GM13977 (cell line): ENCODE measurements at regions not wholly inside any gene's neighbourhood (a gene's known extent, or its start where the extent isn't known, plus 50 kb on each side); places are given as distances from the start of the nearest gene placed in this dataset.

Experiments
- DNase-seq: peaks from one replicate; pipeline ENCODE4 v3.0.0; 2012; ENCODE audit warnings: low spot score
- CTCF ChIP-seq: IDR thresholded peaks from 2 replicates; pipeline ENCODE4 v1.5.1; 2012; ENCODE audit warnings: mild to moderate bottlenecking, control low read depth; ENCODE audit not compliant: insufficient read depth; ENCODE audit errors: extremely low read depth, missing control alignments
- in situ Hi-C: fragments of 300-500 bp; cut with MboI; formaldehyde crosslinking; loops from one replicate; pipeline ENCODE4 v1.12.0; 2022; ENCODE audit warnings: low sequenced_read_pairs, low pct_unique_long_range_greater_than_20kb, mixed read lengths, inconsistent platforms; ENCODE audit not compliant: unreplicated experiment

- DNase-seq, result no peak
- in situ Hi-C loops, result no loop called here
- TF ChIP-seq CTCF, result no peak
Observed at GRCh38 chr13:74767050-74767449, 632.8 kb upstream of the KLF12 start.

- DNase-seq, result no peak
- TF ChIP-seq CTCF, result no peak
- in situ Hi-C loops, result no loop called here
Observed at GRCh38 chr13:74765955-74766354, 631.8 kb upstream of the KLF12 start.

- DNase-seq, result no peak
- in situ Hi-C loops, result no loop called here
- TF ChIP-seq CTCF, result no peak
Observed at GRCh38 chr13:74761801-74762757, 627.9 kb upstream of the KLF12 start.

GRCh38 chr13:74758188-74758587, 624.0 kb upstream of the KLF12 start:
- no peak for DNase-seq
- no peak for TF ChIP-seq CTCF
- in situ Hi-C loops, result no loop called here

GRCh38 chr13:74755065-74755464, 620.9 kb upstream of the KLF12 start:
- no peak for TF ChIP-seq CTCF
- in situ Hi-C loops, result no loop called here
- DNase-seq, result no peak

GRCh38 chr13:74751739-74752138, 617.5 kb upstream of the KLF12 start:
- no peak for TF ChIP-seq CTCF
- in situ Hi-C loops, result no loop called here

More at GRCh38 chr13:74751739-74752138, 617.5 kb upstream of the KLF12 start:
- no peak for DNase-seq
